Activated T-cell treated with anti-CD3 and anti-CD28 coated beads for 4 hours (primary cell): ENCODE measurements at regions not wholly inside any gene's neighbourhood (a gene's known extent, or its start where the extent isn't known, plus 50 kb on each side); places are given as distances from the start of the nearest gene placed in this dataset.
A peak's percentile ranks its signal among the peaks of the same experiment; 100 is the strongest.
"Not testable (repeated sequence)": the region's sequence is repeated elsewhere in the genome, so short reads cannot be mapped to it uniquely, and the experiment has no call there.

ENCODE experiments used
- DNase-seq: peaks from one replicate; pipeline ENCODE4 v3.0.0-alpha.2; 2020

DNA sequence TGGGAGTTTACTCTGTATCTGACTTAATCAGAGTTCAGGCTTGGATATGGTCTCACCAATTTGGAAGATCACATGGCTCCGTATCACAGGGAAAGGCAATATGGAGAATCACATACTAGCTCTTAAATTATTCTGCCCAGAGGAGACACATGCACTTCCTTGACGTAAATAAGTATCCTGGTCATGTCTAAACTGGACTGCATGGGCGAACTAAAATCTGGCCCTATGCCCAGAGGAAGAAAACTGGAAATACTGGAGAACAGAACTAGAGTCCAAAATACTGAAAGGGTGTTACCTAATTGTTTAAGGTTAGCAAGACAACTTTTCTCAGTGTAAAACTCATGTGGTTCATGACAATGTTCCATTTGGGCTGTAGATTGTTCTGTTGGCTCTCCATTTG lies 832.3 kb downstream of the RAB28 start:
- no peak for DNase-seq

DNA sequence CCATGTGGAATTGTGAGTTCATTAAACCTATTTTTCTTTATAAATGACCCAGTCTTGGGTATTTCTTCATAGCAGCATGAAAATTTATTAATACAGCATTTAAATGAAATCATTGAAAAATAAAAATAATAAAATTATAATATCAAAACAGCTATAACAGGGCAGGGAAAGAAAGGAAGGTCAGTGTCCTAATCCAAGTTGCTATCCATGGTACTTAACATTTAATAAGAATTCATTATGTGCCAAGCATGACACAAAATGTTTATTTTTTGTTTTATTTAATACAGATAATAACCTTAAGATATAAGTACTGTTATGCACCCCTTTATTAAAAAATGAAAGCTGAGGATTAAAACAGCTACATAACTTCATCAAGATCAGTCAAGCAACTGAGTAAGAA lies 838.4 kb downstream of the RAB28 start:
- DNase-seq: no peak

DNA sequence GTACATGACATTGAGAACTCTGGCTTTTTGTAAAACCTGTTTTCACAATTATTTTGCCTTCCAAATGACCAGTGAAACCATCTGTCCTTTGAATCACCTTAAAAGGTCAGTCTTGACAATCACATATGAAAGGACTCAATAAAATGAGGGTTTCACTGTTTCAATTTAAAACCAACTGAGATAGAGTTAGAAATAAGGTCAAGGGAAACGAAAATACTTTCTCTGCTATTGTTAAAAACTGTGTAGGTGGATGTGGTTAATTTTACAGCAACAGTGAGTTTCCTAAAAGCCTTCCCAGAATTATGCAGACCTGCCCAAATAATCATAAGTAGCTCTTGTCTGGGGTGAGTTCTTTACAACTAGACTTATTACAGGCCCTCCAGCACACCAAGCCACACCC lies 839.9 kb downstream of the RAB28 start:
- no peak for DNase-seq

DNA sequence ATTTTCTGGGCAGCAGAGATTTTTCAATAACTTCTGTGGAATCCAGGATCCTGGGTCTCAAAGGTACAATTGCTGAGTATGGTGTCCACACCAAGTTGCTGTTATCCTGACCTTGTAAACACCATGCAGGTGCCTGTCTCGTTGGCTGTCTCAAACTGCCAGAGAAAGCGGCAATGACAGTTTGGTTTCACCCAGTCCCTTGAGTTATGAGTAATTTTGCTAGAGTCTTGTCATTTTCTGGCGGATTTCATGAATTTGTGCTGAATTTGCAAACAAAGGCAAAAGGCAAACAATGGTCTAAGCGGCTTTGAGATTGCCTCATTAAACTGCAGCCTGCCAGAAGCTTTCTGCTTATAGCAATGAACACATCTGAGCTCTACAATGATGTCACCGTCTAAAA lies 847.9 kb downstream of the RAB28 start:
- DNase-seq: no peak

DNA sequence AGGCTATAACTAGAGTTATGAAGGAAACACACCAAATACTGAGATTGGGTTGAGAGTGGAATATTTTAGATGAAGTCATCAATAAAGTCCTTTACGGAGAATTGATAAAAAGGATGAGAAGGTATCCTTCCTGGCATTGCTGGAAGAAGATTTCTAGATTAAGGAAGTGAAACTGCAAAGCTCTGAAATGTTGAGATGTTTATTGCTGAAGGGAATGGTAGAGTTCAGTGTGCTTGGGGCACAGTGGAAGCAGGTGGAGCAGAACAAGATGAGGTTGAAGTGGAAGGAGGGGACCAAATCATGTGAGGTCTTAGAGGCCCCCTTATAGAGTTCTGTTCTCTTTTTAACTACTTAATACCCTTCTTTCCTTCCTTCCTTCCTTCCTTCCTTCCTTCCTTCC lies 848.5 kb downstream of the RAB28 start:
- DNase-seq: no peak

DNA sequence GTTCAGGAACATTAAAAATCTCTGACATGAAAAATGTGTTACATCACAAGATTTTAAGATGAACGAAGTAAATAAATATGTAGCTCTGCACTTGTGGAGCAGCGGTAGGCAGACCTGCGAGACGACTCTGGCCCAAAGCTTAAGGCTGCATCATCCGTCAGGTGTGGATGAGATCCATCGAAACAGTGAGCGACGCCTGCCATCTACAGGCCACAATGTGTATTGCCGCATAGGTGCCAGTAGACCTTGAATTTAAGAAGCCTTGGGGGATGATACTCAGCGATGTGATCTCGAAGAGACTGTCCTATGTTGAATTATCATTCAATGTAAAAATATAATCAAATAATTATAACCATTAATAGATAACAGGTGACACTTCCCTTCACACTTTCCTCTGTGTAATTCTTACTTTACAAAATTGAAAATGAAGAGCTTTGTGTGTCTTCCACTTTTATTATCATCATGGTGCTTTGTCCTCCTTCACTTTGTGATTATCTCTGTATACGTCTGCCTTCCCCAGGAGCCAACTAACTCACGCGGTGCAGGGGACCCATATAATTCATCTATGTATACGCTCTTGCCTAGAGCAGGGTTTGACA lies 851.0 kb downstream of the RAB28 start:
- peak; percentile 58 for DNase-seq

DNA sequence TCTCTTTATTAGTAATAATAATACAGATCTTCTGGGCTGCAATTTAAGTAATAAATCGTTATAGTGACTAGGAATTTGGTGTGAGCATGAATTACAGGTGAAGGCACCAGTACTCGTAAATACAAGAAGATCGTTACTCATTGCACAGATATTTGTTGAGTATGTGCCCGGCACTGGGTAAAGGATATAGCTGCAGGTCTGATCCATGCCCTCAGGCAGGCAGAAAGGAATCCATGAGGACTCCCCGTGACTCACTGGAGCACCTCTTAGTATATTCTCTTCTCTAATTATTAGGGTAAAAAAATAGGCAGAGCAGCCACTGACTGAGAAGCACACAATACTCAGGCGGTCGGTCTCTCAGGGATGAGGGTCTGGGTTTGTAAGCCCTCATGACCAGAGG lies 868.3 kb downstream of the RAB28 start:
- DNase-seq: no peak

DNA sequence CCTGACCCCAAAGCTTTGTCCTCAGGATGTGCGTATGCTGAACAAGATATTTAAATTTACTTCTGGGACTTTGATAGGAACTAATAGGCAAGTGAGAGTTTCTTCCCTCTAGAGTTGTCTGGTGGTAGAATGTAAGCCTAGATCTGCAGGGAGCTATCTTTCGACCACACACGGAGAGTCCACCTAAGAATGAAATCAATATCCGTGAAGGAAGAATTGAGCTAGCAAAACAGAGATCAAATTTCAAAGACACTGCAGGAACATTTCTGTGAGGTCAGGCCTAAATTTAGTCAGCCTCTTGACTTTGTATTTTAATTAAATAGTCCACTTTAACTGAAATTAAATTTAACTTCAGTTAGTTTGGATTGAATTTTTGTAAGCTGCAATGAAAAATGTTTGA lies 871.3 kb downstream of the RAB28 start:
- no peak for DNase-seq

DNA sequence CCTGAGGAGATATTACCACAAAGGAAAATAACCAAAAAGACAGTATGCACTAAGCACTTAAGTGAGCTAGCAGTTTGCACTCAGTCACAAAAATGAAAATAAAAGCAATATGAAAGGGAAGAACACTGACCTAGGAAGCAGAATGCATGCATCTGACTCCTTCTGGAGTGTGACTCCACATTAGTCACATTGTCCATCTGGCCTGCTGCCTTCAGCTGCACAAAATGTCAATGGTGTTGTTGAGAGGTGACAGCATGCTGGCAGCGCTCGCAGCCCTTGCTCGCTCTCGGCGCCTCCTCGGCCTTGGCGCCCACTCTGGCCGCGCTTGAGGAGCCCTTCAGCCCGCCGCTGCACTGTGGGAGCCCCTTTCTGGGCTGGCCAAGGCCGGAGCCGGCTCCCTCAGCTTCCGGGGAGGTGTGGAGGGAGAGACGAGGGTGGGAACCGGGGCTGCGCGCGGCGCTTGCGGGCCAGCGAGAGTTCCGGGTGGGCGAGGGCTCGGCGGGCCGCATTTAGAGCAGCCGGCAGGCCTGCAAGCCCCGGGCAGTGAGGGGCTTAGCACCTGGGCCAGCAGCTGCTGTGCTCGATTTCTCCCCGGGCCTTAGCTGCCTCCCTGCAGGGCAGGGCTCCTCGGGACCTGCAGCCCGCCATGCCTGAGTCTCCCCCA lies 874.8 kb downstream of the RAB28 start:
- not testable (repeated sequence) for DNase-seq

DNA sequence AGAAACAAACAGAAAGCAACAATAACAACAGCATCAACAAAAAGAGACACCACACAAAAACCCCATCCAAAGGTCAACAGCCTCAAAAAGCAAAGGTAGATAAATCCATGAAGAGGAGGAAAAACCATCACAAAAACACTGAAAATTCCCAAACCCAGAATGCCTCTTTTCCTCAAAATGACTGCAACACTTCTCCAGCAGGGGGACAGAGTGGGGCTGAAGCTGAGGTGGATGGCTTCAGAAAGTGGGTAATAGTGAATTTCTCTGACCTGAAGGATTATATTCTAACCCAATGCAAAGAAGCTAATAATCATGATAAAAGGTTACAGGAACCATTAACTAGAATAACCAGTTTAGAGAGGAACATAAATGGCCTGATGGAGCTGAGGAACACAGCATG lies 888.2 kb downstream of the RAB28 start:
- DNase-seq: no peak

DNA sequence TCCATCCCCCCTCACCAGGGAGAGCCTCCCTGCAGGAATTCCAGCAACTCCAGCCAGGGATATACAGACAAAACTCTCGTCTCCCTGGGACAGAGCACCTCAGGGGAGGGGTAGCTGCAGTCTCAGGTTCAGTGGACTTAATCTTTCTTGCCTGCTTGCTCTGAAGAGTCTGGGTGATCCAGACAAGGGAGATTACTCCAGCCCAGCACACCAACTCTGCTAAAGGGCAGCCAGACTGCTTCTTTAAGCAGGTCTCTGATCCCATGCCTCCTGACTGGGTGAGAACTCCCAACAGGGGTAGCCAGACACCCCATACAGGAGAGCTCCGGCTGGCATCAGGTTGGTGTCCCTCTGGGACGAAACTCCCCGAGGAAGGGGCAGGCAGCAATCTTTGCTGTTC lies 888.7 kb downstream of the RAB28 start:
- DNase-seq: no peak

DNA sequence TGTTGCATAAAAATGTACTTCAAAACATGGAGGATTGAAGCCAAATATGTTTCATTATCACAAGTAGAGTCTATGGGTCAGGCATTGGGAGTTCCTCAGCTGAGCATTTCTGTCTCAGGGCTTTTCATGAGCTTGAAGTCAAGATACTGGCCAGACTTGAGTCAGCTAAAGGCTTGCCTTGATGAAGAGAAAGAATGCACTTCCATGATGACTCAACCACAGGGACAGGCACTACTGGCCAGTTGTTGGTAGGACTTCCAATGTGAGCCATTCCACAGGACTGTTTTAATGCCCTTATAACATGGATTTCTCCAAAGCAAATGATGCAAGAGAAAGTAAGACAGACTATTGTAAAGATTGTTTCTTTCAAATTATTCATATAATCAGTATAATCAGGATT lies 895.6 kb downstream of the RAB28 start:
- no peak for DNase-seq

DNA sequence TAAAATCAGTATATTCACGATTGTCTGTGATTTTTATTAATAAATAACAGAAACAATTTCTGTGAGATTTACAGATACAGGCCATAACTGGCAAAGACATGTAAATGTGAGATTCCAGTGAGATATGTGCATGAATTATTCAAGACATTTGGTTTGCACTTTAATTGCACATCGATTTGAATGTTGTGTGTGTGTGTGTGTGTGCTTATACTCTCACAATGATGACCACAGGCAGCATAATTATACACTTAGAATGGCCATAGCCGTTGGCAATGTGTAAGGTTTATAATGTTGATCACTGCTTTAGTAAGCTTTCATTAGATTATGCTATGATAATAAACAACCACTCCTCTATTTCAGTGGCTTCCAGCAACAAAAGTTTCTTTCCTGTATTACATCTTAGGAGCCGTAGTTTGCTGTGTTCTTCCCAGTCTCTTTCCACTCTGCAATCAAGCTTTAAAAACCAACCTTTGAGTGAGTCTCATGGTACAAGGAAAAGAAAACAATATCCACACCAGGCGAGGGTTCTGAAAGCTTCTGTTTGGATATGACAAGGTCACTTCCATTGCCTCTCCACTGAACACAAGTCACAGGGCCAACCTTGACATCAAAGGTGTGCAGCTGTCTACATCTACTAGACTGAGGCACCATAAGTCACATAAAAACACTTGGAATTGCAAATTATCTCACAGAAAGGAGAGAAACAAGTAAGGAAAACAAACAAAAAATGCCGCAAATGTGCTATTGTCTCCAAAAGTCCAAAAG lies 897.7 kb downstream of the RAB28 start:
- DNase-seq: no peak

DNA sequence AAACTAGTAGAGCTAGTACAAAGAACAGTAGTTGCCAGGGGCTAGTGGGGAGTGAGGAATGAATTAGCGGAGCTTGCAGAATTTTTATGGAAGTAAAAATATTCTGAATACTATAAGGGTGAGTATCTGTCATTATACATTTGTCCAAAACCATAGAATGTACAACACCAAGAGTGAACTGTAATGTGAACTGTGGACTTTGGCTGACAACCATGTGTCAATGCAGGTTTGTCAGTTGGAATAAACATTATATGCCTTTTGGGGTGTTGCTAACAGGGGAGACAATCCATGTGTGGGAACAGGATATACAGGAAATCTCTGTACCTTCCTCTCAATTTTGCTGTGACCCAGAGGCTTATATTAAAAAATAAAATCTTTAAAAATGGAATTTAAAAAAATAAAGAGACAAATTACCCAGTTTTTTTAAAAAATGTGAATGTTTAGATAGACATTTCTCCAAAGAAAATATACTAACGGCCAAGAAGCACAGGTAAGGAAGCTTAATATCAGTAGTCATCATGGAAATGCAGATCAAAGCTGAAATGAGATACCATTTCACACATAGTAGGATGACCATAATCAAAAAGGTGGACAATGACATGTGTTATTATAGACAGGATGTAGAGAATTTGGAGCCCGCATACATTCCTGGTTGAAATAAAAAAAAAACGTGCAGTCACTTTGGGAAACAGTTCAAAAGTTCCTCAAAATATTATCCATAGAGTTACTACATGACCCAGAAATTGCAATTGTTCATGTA lies 899.8 kb downstream of the RAB28 start:
- DNase-seq: no peak

DNA sequence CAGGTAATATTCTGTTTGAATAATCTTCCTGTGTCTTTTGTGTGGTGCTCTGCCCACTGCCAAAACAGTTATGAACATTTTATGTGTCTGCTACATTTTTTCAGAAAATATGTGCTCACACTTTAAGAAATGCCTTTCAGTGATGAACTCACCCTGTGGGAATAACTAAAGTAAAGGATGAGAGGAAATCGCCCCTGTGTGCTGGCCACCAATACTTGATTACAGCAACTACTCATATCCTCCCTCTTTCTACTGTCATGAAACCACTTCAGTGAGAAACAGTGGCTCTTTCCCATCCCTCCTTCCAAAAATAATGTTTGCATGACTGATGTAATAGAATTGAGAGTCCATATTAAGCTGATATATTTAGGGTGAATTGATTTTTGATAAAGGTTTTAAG lies 900.9 kb downstream of the RAB28 start:
- DNase-seq: no peak

DNA sequence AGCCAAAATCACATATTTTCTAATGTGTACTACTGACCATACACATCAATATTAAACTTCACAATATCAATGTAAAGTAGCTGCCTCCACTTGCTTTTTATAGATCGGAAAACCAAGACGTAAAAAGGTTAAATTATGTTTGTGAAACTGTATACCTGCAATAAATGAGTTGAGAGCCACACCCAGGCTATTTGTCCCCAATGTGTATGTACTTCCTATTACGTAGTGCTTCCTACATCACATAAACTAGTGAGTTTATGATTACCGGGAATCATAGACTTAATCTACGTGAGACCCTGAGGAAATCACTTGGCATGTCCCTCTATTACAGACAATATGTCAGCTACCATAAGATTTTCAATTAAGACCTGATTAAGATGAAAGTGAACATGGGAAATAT lies 903.4 kb downstream of the RAB28 start:
- no peak for DNase-seq

DNA sequence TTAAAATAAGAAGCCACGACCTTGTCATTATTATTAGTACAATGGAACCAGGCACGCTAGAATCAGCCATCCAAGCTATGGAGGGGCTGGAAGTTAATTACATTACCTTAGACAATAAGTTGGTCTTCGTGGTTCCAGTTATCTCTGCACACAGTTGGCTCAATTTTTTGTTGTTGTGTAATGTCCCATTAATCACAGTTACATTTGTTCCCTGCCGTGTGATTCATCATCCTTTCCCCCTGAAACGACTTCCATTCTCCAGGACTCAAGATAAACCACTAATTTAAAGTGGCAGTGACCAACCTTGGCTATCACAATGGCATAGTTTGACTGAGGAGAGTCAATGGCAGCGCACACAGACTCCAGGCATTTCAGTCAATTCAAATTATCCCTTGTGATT lies 905.0 kb downstream of the RAB28 start:
- DNase-seq: no peak

DNA sequence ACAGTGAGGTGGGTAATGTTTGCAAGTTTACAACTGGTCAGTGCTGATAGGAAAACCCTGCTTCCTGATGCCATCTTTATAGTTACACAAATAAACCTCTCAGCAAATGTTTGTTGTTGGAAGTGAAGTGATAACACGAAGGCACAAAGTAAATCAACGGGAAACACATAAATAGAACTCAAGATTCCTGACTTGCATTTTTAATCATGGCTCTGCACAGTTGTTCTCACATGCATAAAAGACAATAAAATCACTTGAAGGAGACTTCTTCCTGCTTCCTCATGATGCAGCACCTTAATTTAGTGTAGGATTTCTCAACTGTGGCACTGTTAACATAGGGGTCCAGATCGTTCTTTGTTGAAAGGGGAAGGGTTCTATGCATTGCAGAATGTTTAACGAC lies 907.7 kb downstream of the RAB28 start:
- DNase-seq: no peak

DNA sequence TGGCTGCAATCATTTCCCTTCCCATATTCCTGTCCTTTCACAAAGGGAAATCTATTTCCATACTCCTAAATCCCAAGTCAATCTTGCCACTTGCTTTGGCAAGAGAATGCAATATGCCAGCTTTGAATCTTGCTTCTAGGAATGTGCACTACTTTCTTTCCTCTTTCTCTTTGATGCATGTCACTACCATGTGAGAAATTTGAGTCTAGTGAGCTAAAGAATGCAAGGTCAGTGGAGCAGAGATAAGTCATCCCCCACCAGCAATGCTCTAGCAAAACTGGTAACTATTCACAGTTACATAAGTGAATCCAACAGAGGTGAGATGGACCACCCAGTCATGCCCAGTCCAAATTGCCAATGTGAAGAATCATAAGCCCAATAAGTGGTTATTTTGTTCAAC lies 910.4 kb downstream of the RAB28 start:
- DNase-seq: no peak

DNA sequence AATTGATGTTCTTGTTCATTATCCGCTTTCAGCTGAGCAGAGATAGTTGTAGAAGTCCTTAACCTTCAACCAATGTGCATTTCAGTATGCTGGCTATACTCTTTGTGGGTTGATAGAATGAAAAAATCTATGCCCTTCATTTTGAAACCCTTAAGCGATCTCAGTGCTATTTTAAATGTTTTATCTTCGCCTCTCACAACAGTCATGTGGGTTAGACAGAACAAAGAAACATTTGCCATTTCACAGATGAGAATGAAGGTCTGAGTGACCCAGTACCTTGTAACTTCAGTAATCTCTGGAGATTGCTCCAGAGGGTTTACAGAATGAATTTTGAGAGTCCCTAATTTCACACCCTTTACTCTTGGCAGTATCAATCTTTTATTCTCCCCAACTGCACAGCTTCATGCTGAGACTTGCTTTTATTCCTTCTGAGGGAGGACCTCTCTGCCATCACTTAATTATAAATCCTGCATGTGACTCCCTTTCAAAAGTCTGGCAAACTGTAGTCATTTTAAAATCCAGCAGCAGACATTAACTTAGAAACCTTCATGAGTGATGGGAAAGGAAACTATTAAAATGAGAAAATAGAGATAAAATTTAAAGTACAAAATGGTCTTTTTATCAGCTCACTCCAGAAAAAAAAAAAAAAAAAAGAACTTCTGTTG lies 921.5 kb downstream of the RAB28 start:
- no peak for DNase-seq

DNA sequence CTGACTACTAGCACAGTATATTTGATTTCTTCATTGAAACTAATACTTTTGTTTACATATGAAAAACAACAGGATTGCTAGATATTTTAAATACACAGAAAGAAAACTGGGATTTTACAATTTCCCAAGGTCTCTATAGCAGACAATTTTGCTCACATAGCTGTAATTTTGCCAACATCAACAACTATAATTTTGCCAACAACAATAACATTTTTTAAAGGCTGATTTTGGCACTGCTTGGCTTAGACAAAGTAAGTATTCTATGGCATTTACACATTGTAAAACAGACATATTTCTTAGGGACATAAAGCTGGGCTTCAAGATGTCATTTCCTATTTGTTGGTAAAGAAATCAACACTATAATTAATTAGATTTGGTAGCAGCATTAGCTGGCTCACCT lies 922.1 kb downstream of the RAB28 start:
- no peak for DNase-seq

DNA sequence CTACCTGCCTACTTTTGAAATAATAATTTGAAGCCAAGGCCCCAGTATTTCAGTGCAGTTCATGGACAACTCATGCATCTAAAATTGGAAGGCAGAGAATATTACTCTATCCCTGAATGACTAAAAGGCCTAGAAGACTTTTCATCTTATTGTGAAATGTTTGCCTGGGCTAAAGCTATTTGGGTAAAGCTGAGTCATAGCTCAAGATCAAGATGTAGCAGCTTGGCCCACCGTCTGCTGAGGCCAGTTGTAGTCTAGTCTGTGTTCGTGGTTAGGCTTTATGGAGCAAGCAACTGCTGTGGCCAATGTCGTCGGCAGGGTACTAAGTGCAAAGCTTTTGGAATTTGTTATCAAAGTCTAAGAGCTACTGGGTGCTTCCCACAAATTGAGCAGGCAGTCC lies 929.1 kb downstream of the RAB28 start:
- no peak for DNase-seq

DNA sequence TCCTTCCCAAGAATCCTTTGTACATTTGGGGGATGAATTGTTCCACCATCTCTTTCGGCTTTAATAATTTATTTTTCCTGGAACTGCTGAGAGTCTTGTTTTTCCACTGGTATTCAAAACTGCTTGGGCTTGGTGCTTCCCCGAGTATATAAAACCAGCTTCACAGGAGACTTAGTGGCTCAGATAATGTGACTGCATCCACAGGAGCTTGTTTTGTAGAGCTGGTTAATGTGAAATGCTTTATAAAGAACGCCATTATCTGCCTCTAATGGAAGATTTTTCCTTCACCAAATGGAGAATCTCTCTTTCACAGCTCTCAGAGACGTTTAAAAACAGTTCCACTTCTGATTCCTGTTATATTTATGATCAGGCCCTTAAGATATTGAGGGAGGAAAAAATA lies 935.5 kb downstream of the RAB28 start:
- DNase-seq: no peak
